HG03575 (cell line): ENCODE measurements at regions not wholly inside any gene's neighbourhood (a gene's known extent, or its start where the extent isn't known, plus 50 kb on each side); places are given as distances from the start of the nearest gene placed in this dataset.
"Not testable (repeated sequence)": the region's sequence is repeated elsewhere in the genome, so short reads cannot be mapped to it uniquely, and the experiment has no call there.

Source experiments
- ATAC-seq: cut with Tn5 transposase; IDR thresholded peaks from one replicate; pipeline ENCODE4 v1.9.1; 2021; ENCODE audit not compliant: unreplicated experiment, insufficient number of reproducible peaks, low FRiP score; ENCODE audit errors: extremely low read depth

GRCh38 chr11:96943970-96944369, 554.2 kb downstream of the JRKL start:
- no peak for ATAC-seq

GRCh38 chr11:96948066-96948465, 558.3 kb downstream of the JRKL start:
- ATAC-seq = no peak

GRCh38 chr11:96949464-96949863, 559.7 kb downstream of the JRKL start:
- ATAC-seq = no peak

GRCh38 chr11:96954587-96955242, 564.9 kb downstream of the JRKL start:
- no peak for ATAC-seq

GRCh38 chr11:96960476-96960875, 570.7 kb downstream of the JRKL start:
- no peak for ATAC-seq

- ATAC-seq = no peak
Measured at GRCh38 chr11:96960926-96961325, 571.1 kb downstream of the JRKL start.

GRCh38 chr11:96961931-96962330, 572.1 kb downstream of the JRKL start:
- ATAC-seq = no peak

- ATAC-seq = no peak
Measured at GRCh38 chr11:96963375-96963774, 573.6 kb downstream of the JRKL start.

GRCh38 chr11:96964661-96965060, 574.8 kb downstream of the JRKL start:
- no peak for ATAC-seq

GRCh38 chr11:96967616-96968015, 577.8 kb downstream of the JRKL start:
- no peak for ATAC-seq

GRCh38 chr11:96969251-96969650, 579.4 kb downstream of the JRKL start:
- ATAC-seq = no peak

- ATAC-seq = no peak
Measured at GRCh38 chr11:96978751-96979150, 588.9 kb downstream of the JRKL start.

- ATAC-seq = no peak
Measured at GRCh38 chr11:96986516-96986915, 596.7 kb downstream of the JRKL start.

- no peak for ATAC-seq
Measured at GRCh38 chr11:96990914-96991313, 601.1 kb downstream of the JRKL start.

GRCh38 chr11:97000481-97000880, 610.7 kb downstream of the JRKL start:
- no peak for ATAC-seq

- ATAC-seq = no peak
Measured at GRCh38 chr11:97007283-97007682, 617.5 kb downstream of the JRKL start.

- ATAC-seq = no peak
Measured at GRCh38 chr11:97009613-97010012, 619.8 kb downstream of the JRKL start.

GRCh38 chr11:97010997-97011396, 621.2 kb downstream of the JRKL start:
- ATAC-seq = not testable (repeated sequence)

- no peak for ATAC-seq
Measured at GRCh38 chr11:97015327-97015726, 625.5 kb downstream of the JRKL start.

GRCh38 chr11:97019305-97019704, 629.5 kb downstream of the JRKL start:
- ATAC-seq = no peak

- ATAC-seq = no peak
Measured at GRCh38 chr11:97019754-97020153, 629.9 kb downstream of the JRKL start.
